ENCODE measurements at regions not wholly inside any gene's neighbourhood (a gene's known extent, or its start where the extent isn't known, plus 50 kb on each side); places are given as distances from the start of the nearest gene placed in this dataset.

- POLR2A ChIA-PET: no interaction called here
- Mint-ChIP-seq H3K27ac (no peak overlapping the region), H3K4me3 (no peak overlapping the region), H3K27me3 (peaks cover 6% of the 10 kb centered on the region), H3K9me3 (ENCODE audit: low read depth) (no peaks in the 10 kb centered on the region), H3K36me3 (ENCODE audit: low read depth) (no peaks in the 10 kb centered on the region), H3K4me1 (no peaks in the 10 kb centered on the region)
- CTCF ChIA-PET: no interaction called here
- intact Hi-C loops (cut with DNase I, micrococcal nuclease): no loop called here
- DNase-seq (no peak), ATAC-seq (no peak)
Measured at GRCh38 chr10:44589181-44589943, 204.5 kb upstream of the CXCL12 start.

DNA sequence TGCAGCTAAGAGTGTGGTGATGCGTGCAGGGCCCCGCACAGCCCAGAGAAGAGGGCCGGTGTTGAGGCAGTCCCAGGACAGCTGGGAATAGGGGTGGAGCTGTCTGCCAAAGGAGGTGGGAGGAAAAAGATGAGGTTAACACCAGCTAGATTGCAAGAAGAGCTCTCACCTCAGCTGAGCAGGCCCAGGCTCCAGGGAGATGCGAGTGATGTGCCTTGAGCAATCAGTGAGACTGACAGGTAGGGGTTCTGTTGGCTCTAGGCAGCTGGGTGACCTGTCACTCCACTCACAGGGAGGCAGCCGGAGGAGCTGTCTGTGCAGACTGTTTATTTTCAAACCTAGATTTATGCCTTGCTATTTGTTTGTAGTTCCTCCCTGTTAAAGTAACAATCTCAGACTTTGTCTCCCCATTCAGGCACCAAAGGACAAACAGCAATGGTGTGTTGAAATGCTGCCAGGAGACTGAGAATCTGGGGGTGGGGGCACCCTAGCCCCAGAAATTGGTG lies 205.1 kb upstream of the CXCL12 start:
- Mint-ChIP-seq H3K9me3 (ENCODE audit: low read depth) (no peaks in the 10 kb centered on the region), H3K27ac (no peak overlapping the region), H3K4me3 (no peak overlapping the region), H3K27me3 (peaks cover 6% of the 10 kb centered on the region), H3K4me1 (no peaks in the 10 kb centered on the region), H3K36me3 (ENCODE audit: low read depth) (no peaks in the 10 kb centered on the region)
- ATAC-seq (no peak), DNase-seq (no peak)
- ChIA-PET POLR2A (no interaction called here), CTCF (no interaction called here)
- intact Hi-C loops (cut with DNase I, micrococcal nuclease): no loop called here

DNA sequence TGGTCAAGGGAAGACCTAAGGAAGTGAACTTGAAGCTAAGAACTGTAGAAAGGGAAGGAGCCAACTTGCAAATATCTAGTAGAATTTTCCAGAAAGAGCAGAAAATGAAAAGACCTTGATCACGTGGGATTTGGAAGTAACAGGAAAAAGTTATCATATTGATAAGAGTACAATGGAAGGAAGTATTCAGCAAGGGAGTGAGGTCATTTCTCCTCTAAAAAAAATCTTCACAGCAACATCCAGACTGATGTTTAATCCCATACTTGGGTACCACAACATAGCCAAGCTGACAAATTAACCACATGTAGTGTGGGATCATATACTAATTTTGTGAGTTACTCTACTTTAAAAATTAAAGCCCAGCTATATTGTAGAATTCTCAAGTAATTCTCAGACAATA lies 207.0 kb upstream of the CXCL12 start:
- CTCF ChIA-PET: no interaction called here
- intact Hi-C loops (cut with DNase I, micrococcal nuclease): no loop called here
- Mint-ChIP-seq H3K4me1 (no peaks in the 10 kb centered on the region), H3K9me3 (ENCODE audit: low read depth) (peaks cover 1% of the 10 kb centered on the region), H3K27ac (no peak overlapping the region), H3K27me3 (peaks cover 6% of the 10 kb centered on the region), H3K36me3 (ENCODE audit: low read depth) (no peaks in the 10 kb centered on the region), H3K4me3 (no peak overlapping the region)
- DNase-seq: no peak
- POLR2A ChIA-PET: no interaction called here
- no peak for ATAC-seq

DNA sequence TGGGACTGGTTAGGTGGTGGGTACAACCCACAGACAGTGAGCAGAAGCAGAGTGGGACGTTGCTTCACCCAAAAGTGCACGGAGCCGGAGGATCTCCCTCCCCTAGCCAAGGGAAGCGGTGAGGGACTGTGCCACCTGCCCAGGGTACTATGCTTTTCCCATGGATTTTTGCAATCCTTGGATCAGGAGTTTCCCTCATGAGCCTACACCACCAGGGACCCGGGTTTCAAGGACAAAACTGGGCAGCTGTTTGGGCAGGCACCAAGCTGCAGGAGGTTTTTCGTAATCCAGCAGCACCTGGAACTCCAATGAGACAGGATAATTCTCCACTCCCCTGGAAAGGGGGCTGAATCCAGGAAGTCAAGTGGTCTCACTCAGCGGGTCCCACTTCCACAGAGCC lies 209.1 kb upstream of the CXCL12 start:
- no peak overlapping the region for H3K4me3 Mint-ChIP-seq
- ATAC-seq (no peak), DNase-seq (no peak)
- intact Hi-C loops (cut with DNase I, micrococcal nuclease): no loop called here
- ChIA-PET CTCF (no interaction called here), POLR2A (interaction anchor here (0.6 kb wide), 1 partner anchor 478 kb away, joined by 4 read pairs; no protein-coding TSS in a partner anchor)
- peaks cover 6% of the 10 kb centered on the region for H3K27me3 Mint-ChIP-seq
- H3K36me3 Mint-ChIP-seq (ENCODE audit: low read depth): no peaks in the 10 kb centered on the region
- H3K27ac Mint-ChIP-seq: no peak overlapping the region
- H3K9me3 Mint-ChIP-seq (ENCODE audit: low read depth): peaks cover 2% of the 10 kb centered on the region
- no peaks in the 10 kb centered on the region for H3K4me1 Mint-ChIP-seq

DNA sequence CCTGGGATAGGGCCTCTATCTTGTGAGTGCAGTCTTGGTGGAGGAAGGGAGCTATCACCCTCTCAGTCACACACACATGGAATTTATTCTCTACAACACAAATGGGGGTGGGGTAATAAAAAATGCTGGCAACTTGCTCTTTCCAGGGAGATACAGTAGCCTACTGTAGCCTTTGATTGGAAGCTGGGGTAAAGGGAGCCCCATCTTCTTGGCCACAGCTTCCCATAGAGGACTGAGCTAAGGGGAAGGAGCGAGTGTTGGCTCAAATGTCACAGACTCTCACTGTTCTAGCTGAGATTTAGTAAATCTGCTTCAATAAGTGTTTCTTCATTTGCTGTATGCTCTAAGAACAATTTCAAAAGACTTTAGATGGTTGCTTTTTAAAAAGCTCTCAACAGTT lies 222.2 kb upstream of the CXCL12 start:
- no peak overlapping the region for H3K27ac Mint-ChIP-seq
- H3K36me3 Mint-ChIP-seq (ENCODE audit: low read depth): no peaks in the 10 kb centered on the region
- H3K4me1 Mint-ChIP-seq: no peaks in the 10 kb centered on the region
- H3K4me3 Mint-ChIP-seq: no peak overlapping the region
- POLR2A ChIA-PET: no interaction called here
- ATAC-seq (no peak), DNase-seq (no peak)
- intact Hi-C loops (cut with DNase I, micrococcal nuclease): no loop called here
- no peaks in the 10 kb centered on the region for H3K9me3 Mint-ChIP-seq (ENCODE audit: low read depth)
- H3K27me3 Mint-ChIP-seq: peaks cover 20% of the 10 kb centered on the region
- CTCF ChIA-PET: no interaction called here

DNA sequence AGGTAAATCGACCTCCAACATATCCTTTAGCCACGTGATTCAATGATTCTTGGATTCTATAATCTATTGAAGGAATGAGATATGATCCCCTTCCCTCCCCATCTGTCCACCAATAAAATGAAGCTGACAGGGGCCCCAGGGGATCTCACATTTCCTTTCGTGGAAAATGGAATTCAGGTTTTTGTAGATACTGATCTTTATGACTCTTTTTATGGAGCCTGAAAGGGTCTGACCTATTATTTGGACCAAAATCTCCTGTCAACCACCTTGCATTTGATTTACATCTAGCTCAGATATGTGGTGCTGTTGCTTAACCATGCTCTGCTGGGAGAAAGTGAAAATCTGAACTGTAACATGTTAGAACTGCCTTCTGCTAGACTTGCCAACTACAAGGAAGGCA lies 234.0 kb upstream of the CXCL12 start:
- Mint-ChIP-seq H3K27me3 (peaks cover 2% of the 10 kb centered on the region), H3K9me3 (ENCODE audit: low read depth) (peaks cover 2% of the 10 kb centered on the region), H3K4me1 (no peaks in the 10 kb centered on the region), H3K27ac (no peak overlapping the region), H3K4me3 (no peak overlapping the region), H3K36me3 (ENCODE audit: low read depth) (no peaks in the 10 kb centered on the region)
- DNase-seq: no peak
- ATAC-seq: no peak
- CTCF ChIA-PET: no interaction called here
- POLR2A ChIA-PET: interaction anchor here (0.6 kb wide), 1 partner anchor 530 kb away, joined by 3 read pairs; no protein-coding TSS in a partner anchor
- intact Hi-C loops (cut with DNase I, micrococcal nuclease): no loop called here

DNA sequence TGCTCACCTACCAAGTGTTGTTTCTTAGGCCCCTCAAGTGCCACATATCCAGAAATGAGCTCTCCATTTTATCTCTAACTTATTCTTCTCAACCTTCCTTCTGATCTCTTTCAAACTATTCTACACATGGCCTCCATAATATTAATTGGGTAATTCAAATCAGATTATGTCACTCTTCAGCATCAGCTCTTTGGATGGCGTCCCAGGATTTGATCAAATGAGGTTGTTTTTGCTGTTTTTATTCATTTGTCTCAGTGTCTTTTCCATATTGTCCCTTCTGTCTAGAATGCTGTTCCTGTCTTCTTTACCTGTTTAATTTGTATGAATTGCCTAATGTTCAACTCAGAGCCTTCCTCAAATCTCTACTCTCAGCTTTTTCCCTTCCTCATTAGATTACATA lies 234.6 kb upstream of the CXCL12 start:
- CTCF ChIA-PET: no interaction called here
- Mint-ChIP-seq H3K36me3 (ENCODE audit: low read depth) (no peaks in the 10 kb centered on the region), H3K4me3 (no peak overlapping the region), H3K27me3 (peaks cover 2% of the 10 kb centered on the region), H3K27ac (no peak overlapping the region), H3K9me3 (ENCODE audit: low read depth) (peaks cover 2% of the 10 kb centered on the region), H3K4me1 (no peaks in the 10 kb centered on the region)
- ATAC-seq: no peak
- POLR2A ChIA-PET: no interaction called here
- intact Hi-C loops (cut with DNase I, micrococcal nuclease): no loop called here
- DNase-seq: no peak

- H3K27me3 Mint-ChIP-seq: peaks cover 2% of the 10 kb centered on the region
- no peak overlapping the region for H3K4me3 Mint-ChIP-seq
- DNase-seq (no peak), ATAC-seq (no peak)
- H3K27ac Mint-ChIP-seq: no peak overlapping the region
- ChIA-PET POLR2A (no interaction called here), CTCF (no interaction called here)
- peaks cover 2% of the 10 kb centered on the region for H3K9me3 Mint-ChIP-seq (ENCODE audit: low read depth)
- H3K4me1 Mint-ChIP-seq: no peaks in the 10 kb centered on the region
- intact Hi-C loops (cut with DNase I, micrococcal nuclease): no loop called here
- H3K36me3 Mint-ChIP-seq (ENCODE audit: low read depth): no peaks in the 10 kb centered on the region
Measured at GRCh38 chr10:44619975-44620374, 235.1 kb upstream of the CXCL12 start.

DNA sequence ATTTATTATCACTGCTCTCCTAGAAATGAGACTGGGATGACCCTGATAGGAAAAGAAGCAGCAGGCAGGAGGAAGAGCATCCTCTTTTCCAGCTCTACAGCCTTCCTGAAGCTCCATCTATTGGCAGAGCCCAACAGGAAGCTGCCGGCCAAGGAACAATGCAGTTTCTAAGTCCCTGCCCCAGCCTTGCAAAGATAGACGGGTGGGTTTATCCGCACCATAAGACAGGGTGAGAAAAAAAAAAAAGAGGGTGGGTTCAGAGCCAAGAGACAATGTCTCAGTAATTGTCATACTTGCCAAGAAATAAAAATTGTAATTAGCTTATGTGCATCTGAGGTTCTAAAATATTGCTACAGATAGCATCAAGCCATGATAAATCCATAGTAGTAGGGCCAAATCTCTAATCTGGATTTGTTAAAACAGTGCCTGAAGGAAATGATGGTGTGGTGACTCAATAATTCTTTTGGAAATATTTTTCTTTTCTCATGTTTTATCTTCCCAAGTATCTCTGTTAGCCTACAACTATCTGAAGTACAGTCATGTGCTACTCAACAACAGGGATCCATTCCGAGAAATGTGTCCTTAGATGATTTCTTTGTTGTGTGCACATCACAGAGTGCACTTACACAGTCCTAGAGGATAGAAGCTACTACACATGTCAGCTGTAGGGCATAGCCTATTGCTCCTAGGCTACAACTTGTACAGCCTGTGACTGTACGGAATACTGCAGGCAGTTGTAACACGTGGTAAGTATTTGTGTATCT lies 242.9 kb upstream of the CXCL12 start:
- Mint-ChIP-seq H3K9me3 (ENCODE audit: low read depth) (no peaks in the 10 kb centered on the region), H3K36me3 (ENCODE audit: low read depth) (no peaks in the 10 kb centered on the region), H3K4me3 (no peak overlapping the region), H3K27me3 (no peaks in the 10 kb centered on the region), H3K27ac (no peak overlapping the region), H3K4me1 (no peaks in the 10 kb centered on the region)
- no peak for ATAC-seq
- intact Hi-C loops (cut with DNase I, micrococcal nuclease): no loop called here
- POLR2A ChIA-PET: no interaction called here
- no peak for DNase-seq
- CTCF ChIA-PET: interaction anchor here (0.6 kb wide), 1 partner anchor 397 kb away, joined by 3 read pairs; no protein-coding TSS in a partner anchor

- Mint-ChIP-seq H3K4me1 (no peaks in the 10 kb centered on the region), H3K27me3 (no peaks in the 10 kb centered on the region), H3K9me3 (ENCODE audit: low read depth) (no peaks in the 10 kb centered on the region), H3K36me3 (ENCODE audit: low read depth) (no peaks in the 10 kb centered on the region), H3K4me3 (no peak overlapping the region), H3K27ac (no peak overlapping the region)
- intact Hi-C loops (cut with DNase I, micrococcal nuclease): no loop called here
- CTCF ChIA-PET: no interaction called here
- no peak for DNase-seq
- POLR2A ChIA-PET: no interaction called here
- no peak for ATAC-seq
Measured at GRCh38 chr10:44628921-44629320, 244.0 kb upstream of the CXCL12 start.

DNA sequence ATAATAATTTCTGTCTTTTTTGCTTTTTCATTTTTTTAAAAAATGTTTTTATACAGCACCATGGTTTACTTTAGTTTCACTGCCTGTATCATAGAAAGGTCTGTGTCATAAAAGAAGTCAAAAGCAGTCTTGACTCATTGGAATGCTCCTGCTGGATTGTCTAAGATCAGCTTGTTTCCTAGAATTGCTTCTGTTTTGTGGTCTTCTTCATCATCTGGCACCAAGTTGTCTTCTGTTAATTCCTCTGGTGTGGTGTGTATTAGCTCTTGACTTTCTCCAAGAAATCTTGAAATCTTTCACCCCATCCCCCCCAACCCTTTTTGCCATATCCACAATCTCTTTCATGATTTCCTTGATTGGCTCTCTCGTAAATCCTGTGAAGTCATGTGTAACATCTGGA lies 250.3 kb upstream of the CXCL12 start:
- Mint-ChIP-seq H3K9me3 (ENCODE audit: low read depth) (peaks cover 6% of the 10 kb centered on the region), H3K36me3 (ENCODE audit: low read depth) (no peaks in the 10 kb centered on the region), H3K27ac (no peak overlapping the region), H3K4me3 (no peak overlapping the region), H3K27me3 (no peaks in the 10 kb centered on the region), H3K4me1 (no peaks in the 10 kb centered on the region)
- ChIA-PET CTCF (no interaction called here), POLR2A (no interaction called here)
- DNase-seq: no peak
- intact Hi-C loops (cut with DNase I, micrococcal nuclease): no loop called here
- ATAC-seq: no peak

DNA sequence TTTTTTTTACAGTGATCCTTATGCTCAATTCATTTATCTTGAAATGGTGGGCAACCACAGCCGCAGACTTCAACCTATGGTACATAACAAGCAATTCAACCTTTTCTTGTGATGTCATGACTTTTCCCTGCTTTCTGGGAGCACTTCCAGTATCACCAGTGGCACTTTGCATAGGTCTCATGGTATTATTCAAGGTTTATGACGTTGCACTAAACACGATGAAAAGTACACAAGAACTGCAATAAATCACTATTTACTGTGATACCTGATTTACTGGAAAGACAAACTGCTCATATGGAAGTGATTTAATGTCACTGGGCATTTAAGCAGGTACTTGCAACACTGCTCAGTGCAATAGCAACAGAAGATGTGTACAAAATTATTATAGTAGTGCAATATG lies 251.7 kb upstream of the CXCL12 start:
- ATAC-seq: no peak
- Mint-ChIP-seq H3K36me3 (ENCODE audit: low read depth) (no peaks in the 10 kb centered on the region), H3K4me3 (no peak overlapping the region), H3K27ac (no peak overlapping the region), H3K27me3 (no peaks in the 10 kb centered on the region), H3K9me3 (ENCODE audit: low read depth) (peaks cover 6% of the 10 kb centered on the region), H3K4me1 (no peaks in the 10 kb centered on the region)
- DNase-seq: no peak
- intact Hi-C loops (cut with DNase I, micrococcal nuclease): no loop called here
- POLR2A ChIA-PET: no interaction called here
- CTCF ChIA-PET: no interaction called here
